Right lobe of liver (tissue), 4 donors: ENCODE measurements at regions not wholly inside any gene's neighbourhood (a gene's known extent, or its start where the extent isn't known, plus 50 kb on each side); places are given as distances from the start of the nearest gene placed in this dataset.

Experiments used
- POLR2A ChIP-seq: fragments of 450-650 bp; IDR thresholded peaks from one replicate; pipeline ENCODE4 v1.6.1; 2017; ENCODE audit warnings: antibody characterized with exemption, mild to moderate bottlenecking
- TF ChIP-seq, protein P1 (sequence below), 4 donors: fragments of 200-600 bp in 3 of 4; fragments of 450-650 bp in 1 of 4; IDR thresholded peaks; one replicate each; pipeline versions ENCODE4 v1.5.1 to v1.8.0; 2016 to 2022; ENCODE audit warnings: antibody characterized with exemption in 4 of 4, mild to moderate bottlenecking in 2 of 4
- donor health status: DM: no; HTN: no; CAD: no.
- donor health status: DM: no; HTN: no; CAD: no.
- donor health status: DM: no; HTN: yes; CAD: no.

DNA sequence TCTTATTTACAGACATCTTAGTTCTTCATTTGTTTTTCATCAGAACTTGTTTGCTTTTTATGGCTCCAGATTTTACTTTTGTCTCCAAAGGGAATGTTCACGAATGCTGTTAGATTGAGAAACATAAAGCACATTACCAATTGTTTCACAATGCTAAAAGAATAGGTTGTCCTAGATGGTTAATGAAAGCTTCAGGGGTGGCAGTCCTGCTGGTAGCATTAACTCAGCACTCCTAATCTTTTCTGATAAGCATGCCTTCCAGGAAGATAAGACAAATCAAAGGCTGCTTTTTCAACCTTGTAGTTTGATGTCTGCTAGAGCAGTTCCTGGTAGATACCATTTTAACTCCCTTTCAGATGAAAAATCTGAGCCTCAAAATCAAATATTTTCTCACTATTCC, 619.4 kb downstream of the PYDC2 start:
- TF ChIP-seq, protein P1, sequence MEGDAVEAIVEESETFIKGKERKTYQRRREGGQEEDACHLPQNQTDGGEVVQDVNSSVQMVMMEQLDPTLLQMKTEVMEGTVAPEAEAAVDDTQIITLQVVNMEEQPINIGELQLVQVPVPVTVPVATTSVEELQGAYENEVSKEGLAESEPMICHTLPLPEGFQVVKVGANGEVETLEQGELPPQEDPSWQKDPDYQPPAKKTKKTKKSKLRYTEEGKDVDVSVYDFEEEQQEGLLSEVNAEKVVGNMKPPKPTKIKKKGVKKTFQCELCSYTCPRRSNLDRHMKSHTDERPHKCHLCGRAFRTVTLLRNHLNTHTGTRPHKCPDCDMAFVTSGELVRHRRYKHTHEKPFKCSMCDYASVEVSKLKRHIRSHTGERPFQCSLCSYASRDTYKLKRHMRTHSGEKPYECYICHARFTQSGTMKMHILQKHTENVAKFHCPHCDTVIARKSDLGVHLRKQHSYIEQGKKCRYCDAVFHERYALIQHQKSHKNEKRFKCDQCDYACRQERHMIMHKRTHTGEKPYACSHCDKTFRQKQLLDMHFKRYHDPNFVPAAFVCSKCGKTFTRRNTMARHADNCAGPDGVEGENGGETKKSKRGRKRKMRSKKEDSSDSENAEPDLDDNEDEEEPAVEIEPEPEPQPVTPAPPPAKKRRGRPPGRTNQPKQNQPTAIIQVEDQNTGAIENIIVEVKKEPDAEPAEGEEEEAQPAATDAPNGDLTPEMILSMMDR (IDR thresholded peaks at IDR 0.05) = no peak
- TF ChIP-seq POLR2A = no peak
